UCSD-AML1 (cell line): ENCODE measurements at regions not wholly inside any gene's neighbourhood (a gene's known extent, or its start where the extent isn't known, plus 50 kb on each side); places are given as distances from the start of the nearest gene placed in this dataset.

Experiments used
- DNase-seq: peaks from one replicate; lab custom pipeline; 2025; ENCODE audit not compliant: unreplicated experiment; lab: John Stamatoyannopoulos, UW

DNA sequence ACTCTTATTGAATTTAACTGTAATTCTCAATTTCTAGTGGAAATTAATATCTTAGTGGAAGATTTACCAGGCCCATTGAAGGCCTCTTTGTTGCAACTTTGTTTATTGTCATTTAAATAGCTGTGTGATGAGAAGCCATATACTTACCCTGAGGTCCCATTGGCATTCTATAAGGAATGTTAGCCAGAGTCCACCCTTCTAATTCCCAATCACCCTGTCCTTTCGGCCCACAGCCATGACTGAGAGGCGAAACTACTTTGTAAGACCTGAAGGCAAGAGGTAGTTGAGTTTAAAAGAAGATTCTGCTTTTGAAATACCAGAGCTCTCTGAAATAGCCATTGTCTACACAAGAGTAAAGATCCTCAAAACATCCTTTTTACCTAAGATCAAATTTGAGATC lies 290.5 kb upstream of the RARB start:
- DNase-seq: no peak

DNA sequence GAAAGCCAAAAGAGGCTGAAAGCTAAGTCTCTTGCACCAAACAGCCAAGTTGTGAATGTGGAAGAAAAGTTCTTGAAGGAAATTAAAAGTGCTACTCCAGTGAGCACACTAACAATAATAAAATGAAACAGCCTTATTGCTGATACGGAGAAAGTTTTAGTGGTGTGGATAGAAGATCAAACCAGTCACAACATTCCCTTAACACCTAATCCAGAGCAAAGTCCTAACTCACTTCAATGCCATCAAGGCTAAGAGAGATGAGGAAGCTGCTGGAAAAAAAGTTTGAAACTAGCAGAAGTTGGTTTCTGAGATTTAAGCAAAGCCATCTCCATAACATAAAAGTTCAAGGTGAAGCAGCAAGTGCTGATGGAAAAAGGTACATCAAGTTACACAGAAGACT lies 288.8 kb upstream of the RARB start:
- DNase-seq: no peak

DNA sequence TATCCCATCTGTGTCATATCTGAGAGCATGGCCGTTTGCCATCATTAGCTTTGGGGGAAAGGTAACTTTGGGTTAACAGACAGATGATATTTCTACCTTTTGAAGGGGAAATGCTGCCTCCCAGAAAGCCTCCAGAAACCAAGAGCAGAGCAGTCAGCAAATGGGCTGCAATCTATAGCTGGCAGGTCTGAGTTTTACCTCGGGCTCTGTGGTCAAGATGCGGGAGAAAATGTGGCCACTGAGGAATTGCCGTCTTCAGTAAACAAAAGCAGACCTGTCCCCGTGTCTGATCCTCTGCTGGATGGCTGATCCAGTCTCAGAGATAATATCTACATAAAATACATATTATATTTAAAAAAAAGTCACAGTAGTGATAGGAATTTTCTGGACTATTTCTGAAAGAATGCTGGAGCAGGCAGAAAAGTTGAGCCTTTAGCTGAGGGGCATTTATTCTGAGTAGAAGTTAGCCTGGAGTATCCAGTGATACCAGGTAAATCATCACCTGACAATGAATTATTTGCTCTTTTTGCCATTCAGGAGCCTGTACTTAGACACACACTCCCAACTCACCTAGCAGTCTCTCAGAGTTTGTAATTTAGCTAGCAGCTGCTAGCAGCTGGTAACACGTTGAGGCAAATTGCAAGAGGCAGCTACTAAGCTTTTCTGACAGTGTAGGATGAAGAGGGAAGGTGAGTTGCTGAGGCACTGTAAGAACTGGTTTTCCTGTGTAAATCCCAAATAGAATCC lies 285.3 kb upstream of the RARB start:
- no peak for DNase-seq

DNA sequence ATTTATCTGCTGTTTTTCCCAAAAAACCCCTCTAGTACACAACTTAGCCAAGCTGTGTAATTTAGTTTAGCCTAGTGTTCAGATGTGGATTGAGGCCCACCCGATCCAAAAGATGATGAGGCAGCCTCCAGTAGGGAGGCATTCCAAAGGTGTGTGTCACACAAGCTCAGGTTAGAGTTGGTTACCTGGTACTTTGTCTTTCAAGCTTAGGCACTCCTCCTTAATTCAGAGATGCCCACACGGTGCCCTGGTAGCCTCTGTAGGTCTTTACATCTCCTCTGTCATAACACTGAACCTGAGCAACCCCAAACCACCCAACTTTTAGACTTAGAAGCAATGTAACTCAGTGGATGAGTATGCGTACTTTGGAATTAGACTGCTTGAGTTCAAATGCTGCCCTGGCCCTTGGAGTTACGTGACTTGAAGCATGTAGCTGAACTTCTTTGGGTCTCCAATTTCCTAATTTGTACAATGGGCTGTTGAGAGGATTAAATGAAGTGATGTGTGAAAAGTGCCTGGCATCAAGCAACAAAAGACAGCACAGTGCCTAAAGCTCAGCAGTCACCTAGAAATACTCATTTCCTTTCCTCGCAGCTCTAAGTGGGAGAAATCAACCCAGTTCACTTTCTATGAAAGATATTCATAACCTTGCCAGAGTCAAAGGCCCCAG lies 284.6 kb upstream of the RARB start:
- DNase-seq: no peak

DNA sequence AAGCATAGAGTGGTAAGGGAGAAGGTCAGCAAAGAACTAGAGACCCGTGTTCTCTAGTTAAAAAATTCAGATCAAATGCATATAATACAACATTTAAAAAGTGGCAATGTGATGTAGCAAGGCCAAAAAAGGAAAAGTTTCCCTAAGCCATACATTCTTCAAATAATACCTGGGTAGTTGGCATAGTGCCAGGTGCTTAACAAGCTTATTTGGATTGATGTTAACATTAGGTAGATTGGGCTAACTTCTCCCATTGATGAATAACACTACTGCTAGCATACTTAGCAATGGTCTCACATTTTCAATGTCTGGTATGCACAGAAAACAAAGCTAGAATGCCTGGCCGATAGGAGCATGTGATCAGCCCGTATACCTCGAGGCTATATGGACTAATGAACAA lies 283.6 kb upstream of the RARB start:
- no peak for DNase-seq

DNA sequence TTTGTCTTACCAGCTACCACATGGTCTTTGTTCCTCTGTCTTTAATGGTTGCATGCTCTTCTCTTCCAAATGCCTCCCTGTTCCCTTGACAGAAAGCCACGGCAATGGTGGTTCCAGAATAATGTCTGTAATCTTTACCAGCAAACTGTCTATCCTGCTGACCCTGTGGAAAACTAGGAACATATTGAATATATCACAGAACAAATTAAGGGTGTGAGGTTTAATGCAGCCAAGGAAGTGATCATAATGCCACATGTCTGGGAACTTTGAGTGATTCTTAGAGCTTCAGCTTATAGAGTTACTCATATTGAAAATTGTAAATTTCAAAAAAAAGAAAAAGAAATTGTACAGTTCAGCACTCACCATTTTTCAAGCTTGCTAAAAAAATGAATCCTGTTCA lies 282.9 kb upstream of the RARB start:
- DNase-seq: no peak

DNA sequence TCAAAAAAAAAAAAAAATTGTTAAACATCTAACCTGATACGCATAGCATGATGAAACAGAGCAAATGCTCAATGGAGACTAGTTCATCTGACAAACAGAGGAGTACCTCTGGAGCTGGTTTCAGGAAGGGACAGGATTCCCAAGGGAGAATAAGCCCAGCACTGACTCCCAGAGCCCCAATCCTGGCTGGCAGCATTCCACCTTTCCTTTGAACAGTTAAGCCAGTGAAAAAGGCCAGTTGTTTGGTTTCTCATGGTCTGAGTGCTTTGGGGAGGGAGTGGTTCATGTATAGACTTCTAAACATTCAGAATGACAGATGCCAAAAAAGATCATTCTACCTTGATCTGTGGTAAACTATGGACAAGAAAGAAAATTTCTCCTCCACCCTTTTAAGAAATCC lies 277.9 kb upstream of the RARB start:
- DNase-seq: no peak

DNA sequence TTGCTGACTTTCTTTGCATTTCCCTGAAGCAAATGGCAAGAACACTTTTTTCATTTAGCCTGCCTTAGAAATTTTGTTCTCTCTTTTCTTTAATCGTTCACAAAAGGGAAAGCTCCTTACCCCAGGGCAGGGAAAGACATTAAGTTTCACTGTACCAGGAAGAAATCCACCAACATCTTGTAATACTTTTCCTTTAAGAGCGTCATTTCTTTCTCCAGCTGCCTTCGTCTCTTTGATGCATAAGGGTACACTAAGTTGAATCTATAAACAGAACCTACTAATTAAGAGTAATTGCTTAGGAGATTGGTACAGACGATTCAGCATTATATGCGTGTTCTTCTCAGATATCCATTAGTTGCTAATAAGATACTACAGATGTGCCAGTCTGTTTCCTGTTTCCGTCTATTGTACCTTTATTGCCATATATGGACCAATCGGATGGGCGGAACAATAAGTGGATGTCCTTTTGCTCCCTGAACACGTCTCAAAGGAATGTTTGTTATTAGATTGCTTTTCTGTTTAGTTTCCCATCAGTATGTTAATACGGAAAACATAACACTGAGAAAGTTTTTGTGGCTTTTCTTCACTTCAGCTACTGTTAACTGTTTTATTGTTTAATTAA lies 276.7 kb upstream of the RARB start:
- DNase-seq: no peak

DNA sequence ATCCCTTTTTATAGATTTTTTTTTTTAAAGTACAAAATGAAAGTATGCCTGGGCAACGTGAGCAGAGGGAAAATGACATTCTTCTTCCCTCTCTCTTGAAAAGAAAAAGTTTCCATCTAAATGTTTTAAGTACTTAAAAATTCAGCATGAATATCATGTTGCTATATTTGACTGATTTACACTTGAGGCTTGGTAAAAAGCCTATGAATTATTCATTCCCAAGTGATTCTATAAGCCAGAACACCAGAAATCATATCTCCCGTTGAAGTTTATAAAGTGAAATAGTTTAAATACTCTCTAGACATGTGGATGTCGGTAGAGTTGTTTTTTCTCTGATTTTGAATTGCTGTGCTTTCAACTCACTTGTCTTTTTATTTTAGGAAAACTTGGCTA lies 276.2 kb upstream of the RARB start:
- DNase-seq: no peak

DNA sequence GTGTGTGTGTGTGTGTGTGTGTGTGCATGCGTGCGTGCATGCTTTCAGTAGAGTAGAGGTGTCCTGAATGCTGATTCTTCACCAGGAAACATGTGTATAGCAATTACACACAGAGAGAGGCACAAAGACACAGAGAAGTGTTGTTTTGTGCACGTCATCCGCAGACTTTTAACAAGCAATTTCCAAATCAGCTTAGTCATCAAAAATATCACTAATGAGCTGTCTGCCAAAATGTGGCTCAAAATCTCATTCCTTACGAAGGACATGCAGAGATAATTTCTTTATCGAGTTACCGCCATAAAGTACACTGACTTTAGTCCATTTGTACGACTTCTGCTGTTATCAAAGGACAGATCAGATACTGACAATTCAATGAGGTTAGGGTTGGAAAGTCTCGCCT lies 274.9 kb upstream of the RARB start:
- no peak for DNase-seq

DNA sequence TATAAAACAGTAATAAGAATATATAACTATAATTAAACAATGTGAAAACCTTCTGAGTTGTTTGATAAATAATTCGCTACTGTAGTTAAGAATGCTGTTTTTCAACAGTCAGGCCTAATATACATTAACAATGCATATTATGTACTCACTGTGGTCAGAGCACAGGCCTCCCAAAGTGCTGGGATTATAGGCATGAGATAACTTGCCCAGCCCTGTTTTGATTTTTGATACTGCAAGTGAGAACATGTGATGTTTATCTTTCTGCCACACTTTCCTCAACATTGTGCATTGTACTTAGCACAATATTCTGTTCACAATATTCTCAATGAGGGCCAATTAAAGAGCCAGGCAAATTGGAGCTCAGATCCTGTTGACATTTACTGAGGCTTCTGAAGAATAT lies 274.5 kb upstream of the RARB start:
- DNase-seq: no peak

DNA sequence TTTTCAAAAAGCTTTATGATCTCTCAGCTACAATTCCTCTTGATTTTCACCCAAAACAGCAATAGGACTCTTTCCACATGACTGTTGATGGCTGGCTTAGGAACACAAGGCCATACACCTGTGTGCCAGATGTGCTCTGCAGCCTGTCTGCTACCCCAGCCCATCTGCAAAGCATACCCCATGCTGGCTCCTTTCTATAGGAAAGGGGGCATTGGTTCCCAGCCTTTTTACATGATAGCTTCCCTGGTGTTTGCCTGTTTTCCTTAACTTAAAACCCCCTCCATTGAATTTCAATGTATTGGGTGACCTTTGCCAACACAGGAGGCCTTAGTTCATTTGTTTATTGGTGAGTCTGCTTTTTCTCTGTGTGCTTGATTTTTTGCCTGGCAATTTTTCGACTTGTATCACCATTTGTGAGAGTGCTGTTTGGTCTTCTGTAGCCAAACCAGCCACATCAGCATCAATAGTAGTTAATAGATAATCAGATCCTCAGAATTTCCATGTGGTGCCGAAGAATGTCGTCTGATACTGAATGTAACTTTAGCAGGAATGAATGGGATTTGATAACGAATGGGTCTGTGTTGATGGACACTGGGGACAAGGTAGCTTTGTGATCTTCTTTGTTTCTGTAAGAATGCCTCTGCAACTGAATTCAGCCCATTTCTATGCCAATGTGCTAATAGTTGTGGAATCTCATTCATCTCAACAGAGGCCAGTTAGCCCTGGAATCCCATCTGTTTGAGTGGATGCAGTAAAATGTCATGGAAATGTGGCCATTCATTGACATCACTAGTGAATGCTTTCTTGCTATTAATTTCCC lies 272.2 kb upstream of the RARB start:
- no peak for DNase-seq

DNA sequence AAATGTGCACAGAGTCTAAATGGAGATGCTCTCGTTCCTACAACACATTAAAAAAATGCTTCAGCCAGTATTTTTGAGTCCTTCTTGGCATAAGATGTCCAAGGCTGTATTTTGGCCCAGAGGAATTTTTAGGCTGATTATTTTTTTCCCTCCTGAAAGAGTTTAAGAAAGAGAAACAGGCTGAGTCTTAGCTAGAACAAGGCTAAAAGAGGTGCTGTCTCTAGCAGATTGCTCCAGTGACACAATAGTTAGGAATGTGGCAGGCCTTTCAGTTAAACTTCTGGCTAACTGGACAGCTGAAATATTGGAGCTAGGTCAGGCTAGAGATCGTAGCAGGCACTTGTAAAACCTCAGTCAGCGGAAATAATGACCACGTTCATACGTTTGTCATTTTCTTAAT lies 271.4 kb upstream of the RARB start:
- no peak for DNase-seq

DNA sequence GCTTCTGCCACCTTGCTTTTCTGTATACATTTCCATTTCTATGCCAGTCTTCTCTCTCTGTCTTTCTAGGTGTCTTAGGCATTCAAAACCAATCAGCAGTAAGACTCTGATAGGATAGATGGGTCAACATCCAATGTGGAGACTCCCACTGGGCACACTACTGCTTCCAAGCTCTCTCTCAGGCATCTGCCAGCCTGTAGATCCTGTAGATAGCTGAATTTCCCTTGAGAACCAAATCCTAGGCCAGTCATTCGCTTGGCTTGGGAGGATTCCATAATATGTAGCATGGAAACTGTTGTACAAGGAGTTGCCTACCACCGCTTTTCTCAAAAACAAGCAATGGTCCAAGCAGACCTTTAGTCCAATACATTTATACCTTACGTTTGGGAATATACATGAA lies 262.8 kb upstream of the RARB start:
- DNase-seq: no peak

DNA sequence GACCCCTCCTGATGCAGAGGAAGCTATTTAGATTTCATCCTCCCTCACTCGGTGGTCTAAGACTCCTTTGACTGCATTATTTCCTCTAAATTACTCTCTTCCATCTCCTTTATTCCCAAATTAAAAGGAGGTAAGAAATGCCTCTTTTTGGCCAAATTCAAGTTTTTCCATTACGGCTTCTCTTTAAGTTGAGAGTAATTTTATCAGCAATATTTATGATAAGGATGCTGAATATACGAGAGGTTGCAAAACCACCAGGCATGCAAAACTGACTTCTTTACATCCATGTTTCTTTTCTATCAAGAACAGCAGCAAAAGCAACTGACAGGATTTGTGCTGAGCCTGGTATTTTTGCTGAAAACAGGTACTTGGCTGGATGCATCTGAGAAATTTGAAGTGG lies 262.0 kb upstream of the RARB start:
- DNase-seq: no peak

DNA sequence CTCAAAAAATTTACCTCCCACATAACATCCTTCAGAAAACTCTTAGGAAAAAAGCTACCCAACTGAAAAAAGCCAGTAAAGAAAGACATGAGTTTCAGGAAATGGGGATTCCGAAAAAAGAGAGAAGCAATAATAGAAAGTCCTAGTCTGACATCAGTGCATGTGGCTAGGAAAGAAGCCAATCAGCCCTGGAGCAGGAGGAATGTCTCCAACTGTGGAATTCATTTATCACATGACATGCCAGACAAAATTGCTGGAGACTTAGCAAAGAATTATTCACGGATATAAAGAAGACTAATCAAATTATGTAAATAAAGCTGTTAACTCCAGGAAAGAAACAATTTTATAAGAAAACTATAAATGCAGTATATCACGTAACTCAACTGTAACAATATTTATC lies 258.9 kb upstream of the RARB start:
- no peak for DNase-seq

DNA sequence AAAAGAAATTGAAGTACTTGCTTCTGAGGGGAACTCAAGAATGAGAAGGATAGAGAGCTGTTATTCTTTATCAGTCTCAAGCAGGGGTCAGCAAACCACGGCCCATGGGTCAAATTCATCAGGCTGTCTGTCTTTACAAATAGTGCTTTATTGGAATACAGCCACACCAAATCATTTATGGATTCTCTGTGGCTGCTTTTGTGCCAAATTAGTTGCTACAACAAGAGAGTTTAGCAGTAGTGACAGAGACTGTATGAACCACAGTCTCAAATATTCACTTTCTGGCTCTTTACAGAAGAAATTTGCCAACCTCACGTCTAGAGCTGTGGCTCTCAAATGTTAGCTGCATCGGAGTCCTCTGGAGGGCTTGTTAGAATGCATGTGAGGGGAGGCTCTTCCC lies 258.0 kb upstream of the RARB start:
- DNase-seq: no peak

DNA sequence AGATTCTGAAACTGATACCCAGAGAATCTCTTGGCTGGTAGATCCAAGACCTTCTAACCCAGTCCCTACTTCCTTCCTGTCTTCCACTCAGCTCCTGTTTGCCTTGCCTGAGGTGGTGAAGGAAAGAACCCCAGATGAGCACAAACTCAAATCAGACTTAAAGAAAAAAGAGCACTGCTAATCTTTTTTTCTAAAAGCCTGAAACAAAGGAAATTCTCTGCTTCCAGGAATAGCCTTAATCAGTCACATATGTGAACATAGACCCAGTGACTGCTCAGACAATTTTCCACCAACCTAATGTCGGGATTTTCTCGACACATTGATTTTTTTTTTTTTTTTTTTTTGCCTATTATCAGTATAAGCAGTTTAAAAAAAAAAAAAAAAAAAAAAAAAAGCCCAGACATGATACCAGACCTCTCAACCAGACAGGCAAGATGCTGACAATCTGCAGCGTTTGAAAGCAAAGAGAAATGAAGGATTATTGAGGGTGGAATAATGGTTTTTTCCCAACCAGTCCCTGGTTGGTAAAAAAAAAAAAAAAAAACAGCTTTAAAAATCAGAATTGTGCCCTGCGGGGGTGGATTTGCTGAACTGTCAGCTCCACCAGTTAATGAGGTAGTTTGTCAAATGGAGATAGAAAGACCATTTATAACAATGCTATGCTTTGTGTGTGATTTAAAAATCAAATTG lies 256.8 kb upstream of the RARB start:
- DNase-seq: no peak

DNA sequence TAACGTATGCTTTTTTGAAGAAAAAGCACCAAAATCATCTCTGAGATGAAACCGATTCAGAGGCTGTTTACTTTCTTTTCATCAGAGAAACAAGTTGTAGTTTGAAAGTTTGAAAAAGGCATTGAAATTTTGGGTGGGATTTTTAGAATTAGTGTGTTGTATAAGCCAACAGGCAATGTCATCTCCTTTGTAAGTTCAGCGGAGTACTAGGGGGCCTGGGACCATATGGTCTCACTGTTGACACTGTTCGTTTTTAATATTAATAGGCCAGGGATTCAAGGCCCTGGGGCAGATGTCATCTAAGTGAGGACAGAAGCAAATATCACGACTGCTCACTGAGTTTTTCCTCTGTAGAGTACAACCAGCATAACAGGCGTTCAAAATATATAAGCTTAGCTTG lies 256.2 kb upstream of the RARB start:
- DNase-seq: no peak

DNA sequence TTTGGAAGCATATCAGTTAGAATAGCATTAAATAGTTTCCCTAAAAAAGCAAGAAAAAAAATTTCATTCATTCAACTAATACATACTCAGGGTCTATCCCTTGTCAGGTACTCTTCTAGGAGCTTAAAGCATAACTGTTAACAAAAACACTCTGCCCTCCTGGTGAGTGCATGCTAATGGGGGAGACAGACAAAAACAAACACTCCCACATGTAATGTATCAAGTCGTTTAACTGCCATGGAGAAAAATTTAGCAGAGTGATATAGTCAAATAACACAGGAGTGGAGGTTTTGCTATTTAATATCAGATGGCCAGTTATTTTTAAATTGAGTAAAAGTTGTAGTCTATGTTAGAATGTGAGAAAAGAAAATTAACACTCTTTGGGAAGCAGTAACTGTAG lies 254.5 kb upstream of the RARB start:
- no peak for DNase-seq

DNA sequence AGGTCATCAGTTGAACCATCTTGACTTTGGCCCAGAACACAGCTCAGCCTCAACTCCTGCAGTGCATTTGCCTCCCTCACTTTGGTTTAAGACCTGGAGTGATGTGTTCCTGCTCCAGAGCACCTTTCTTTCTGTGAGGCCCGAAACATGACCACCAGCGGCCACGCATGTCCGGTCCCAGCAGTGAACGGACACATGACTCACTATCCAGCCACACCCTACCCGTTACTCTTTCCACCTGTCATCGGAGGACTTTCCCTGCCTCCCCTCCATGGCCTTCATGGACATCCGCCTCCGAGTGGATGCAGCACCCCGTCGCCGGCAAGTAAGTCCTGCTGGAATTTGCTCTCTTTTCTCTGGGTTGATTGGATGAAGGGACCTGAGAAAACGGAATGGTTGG lies 253.8 kb upstream of the RARB start:
- DNase-seq: no peak
